Natural killer cell (primary cell): ENCODE measurements at regions not wholly inside any gene's neighbourhood (a gene's known extent, or its start where the extent isn't known, plus 50 kb on each side); places are given as distances from the start of the nearest gene placed in this dataset.

Experiments
- ATAC-seq, 3 donors: fragments of 150-1000 bp in 2 of 3; fragments of 200-7000 bp in 1 of 3; cut with Tn5 transposase; 1 replicate in 1 of 3; 2 replicates in 2 of 3; pipeline ENCODE4 v1.10.0; 2021; ENCODE audit warnings: mild to moderate bottlenecking in 2 of 3, moderate library complexity in 2 of 3
- DNase-seq, 2 donors: peaks; one replicate each; pipeline versions ENCODE4 v3.0.0 to v3.0.0-alpha.2; 2013 to 2021; ENCODE audit warnings: mixed read lengths in 1 of 2
- H3K27ac ChIP-seq: one replicate; pipeline ENCODE4 v1.5.1; 2013; ENCODE audit warnings: mild to moderate bottlenecking, low read length
- H3K27me3 ChIP-seq: one replicate; pipeline ENCODE4 v1.6.1; 2013; ENCODE audit warnings: low read length; ENCODE audit not compliant: control insufficient read depth, insufficient read depth
- H3K36me3 ChIP-seq: one replicate; pipeline ENCODE4 v1.6.1; 2013; ENCODE audit warnings: low read length; ENCODE audit not compliant: control insufficient read depth, insufficient read depth
- H3K4me1 ChIP-seq: one replicate; pipeline ENCODE4 v1.6.1; 2013; ENCODE audit warnings: low read length; ENCODE audit not compliant: control insufficient read depth, insufficient read depth
- H3K4me3 ChIP-seq: one replicate; pipeline ENCODE4 v1.5.1; 2013; ENCODE audit warnings: low read length
- H3K9me3 ChIP-seq: one replicate; pipeline ENCODE4 v1.6.1; 2013; ENCODE audit warnings: low read length; ENCODE audit not compliant: control insufficient read depth, insufficient read depth
- H3K27ac Mint-ChIP-seq, 2 donors: one replicate each; pipeline ENCODE4 v1.8.0; 2022; ENCODE audit warnings: mild to moderate bottlenecking in 2 of 2, mixed read lengths in 2 of 2, moderate library complexity in 1 of 2
- H3K27me3 Mint-ChIP-seq, 2 donors: one replicate each; pipeline ENCODE4 v1.8.0; 2022; ENCODE audit warnings: low read depth in 2 of 2, mixed read lengths in 2 of 2
- H3K36me3 Mint-ChIP-seq: one replicate; pipeline ENCODE4 v1.8.0; 2022; ENCODE audit warnings: mixed read lengths
- H3K4me1 Mint-ChIP-seq, 2 donors: one replicate each; pipeline ENCODE4 v1.8.0; 2022; ENCODE audit warnings: mixed read lengths in 2 of 2
- H3K4me3 Mint-ChIP-seq: one replicate; pipeline ENCODE4 v1.8.0; 2022; ENCODE audit warnings: mild to moderate bottlenecking, moderate library complexity, mixed read lengths
- H3K9me3 Mint-ChIP-seq, 2 donors: one replicate each; pipeline ENCODE4 v1.8.0; 2022; ENCODE audit warnings: mixed read lengths in 2 of 2
- CTCF ChIP-seq: fragments of 200-600 bp; IDR thresholded peaks from one replicate; pipeline ENCODE4 v1.8.0; 2022; ENCODE audit warnings: antibody characterized with exemption
- WGBS: methylation state at CpG from one replicate; pipeline ENCODE4 v1.1.7; 2013; ENCODE audit warnings: missing lambda C conversion rate; ENCODE audit not compliant: insufficient coverage; 5-methylcytosine and 5-hydroxymethylcytosine counted together
- intact Hi-C: fragments of 100-400 bp; cut with micrococcal nuclease; formaldehyde crosslinking; loops from one replicate; pipeline ENCODE4 v1.14.2; 2022

- no peak for DNase-seq
- H3K9me3 ChIP-seq = no peaks in the 10 kb centered on the region
- H3K4me1 ChIP-seq = no peaks in the 10 kb centered on the region
- H3K4me3 ChIP-seq = no peak overlapping the region
- intact Hi-C loops = no loop called here
- H3K27me3 Mint-ChIP-seq = no peaks in the 10 kb centered on the region
- no peak for ATAC-seq
- H3K4me1 Mint-ChIP-seq = no peaks in the 10 kb centered on the region
- no peak overlapping the region for H3K27ac ChIP-seq
- H3K4me3 Mint-ChIP-seq = no peak overlapping the region
- no peak overlapping the region for H3K27ac Mint-ChIP-seq
- no peaks in the 10 kb centered on the region for H3K27me3 ChIP-seq
- TF ChIP-seq CTCF = no peak
- H3K9me3 Mint-ChIP-seq = no peaks in the 10 kb centered on the region
- no peaks in the 10 kb centered on the region for H3K36me3 ChIP-seq
- 63% methylated on average over 3 of the region's 6 CpGs for WGBS
- H3K36me3 Mint-ChIP-seq = no peaks in the 10 kb centered on the region
These were observed 97.7 kb upstream of the P2RY1 start for GRCh38 chr3:152737021-152737908.

- Histone ChIP-seq H3K4me3 (no peak overlapping the region), H3K4me1 (no peaks in the 10 kb centered on the region), H3K36me3 (no peaks in the 10 kb centered on the region), H3K27me3 (no peaks in the 10 kb centered on the region), H3K9me3 (no peaks in the 10 kb centered on the region), H3K27ac (no peak overlapping the region)
- DNase-seq = no peak
- H3K4me1 Mint-ChIP-seq = no peaks in the 10 kb centered on the region
- ATAC-seq = no peak
- TF ChIP-seq CTCF = no peak
- no peaks in the 10 kb centered on the region for H3K36me3 Mint-ChIP-seq
- no peak overlapping the region for H3K4me3 Mint-ChIP-seq
- H3K27me3 Mint-ChIP-seq = peaks cover 0 to 2% of the 10 kb centered on the region in 2 donors
- H3K27ac Mint-ChIP-seq = no peak overlapping the region
- peaks cover 3 to 4% of the 10 kb centered on the region in 2 donors for H3K9me3 Mint-ChIP-seq
- 5% methylated on average over 1 of the region's 2 CpGs for WGBS
- intact Hi-C loops = no loop called here
These were observed 96.3 kb upstream of the P2RY1 start for GRCh38 chr3:152738656-152739055.

GRCh38 chr3:152742368-152743347 is 92.3 kb upstream of the P2RY1 start:
- H3K27me3 ChIP-seq = no peaks in the 10 kb centered on the region
- no peak overlapping the region for H3K27ac ChIP-seq
- DNase-seq (no peak), ATAC-seq (no peak)
- no peak overlapping the region for H3K4me3 Mint-ChIP-seq
- H3K4me3 ChIP-seq = no peak overlapping the region
- H3K4me1 Mint-ChIP-seq = no peaks in the 10 kb centered on the region
- H3K36me3 Mint-ChIP-seq = no peaks in the 10 kb centered on the region
- peaks cover 3 to 6% of the 10 kb centered on the region in 2 donors for H3K9me3 Mint-ChIP-seq
- no peaks in the 10 kb centered on the region for H3K4me1 ChIP-seq
- H3K27me3 Mint-ChIP-seq = peaks cover 0 to 3% of the 10 kb centered on the region in 2 donors
- no peak overlapping the region for H3K27ac Mint-ChIP-seq
- no peaks in the 10 kb centered on the region for H3K9me3 ChIP-seq
- no peaks in the 10 kb centered on the region for H3K36me3 ChIP-seq
- intact Hi-C loops = no loop called here
- TF ChIP-seq CTCF = no peak
- WGBS = no CpG with 5 or more reads among the region's 2 CpGs
